ENCODE measurements at regions not wholly inside any gene's neighbourhood (a gene's known extent, or its start where the extent isn't known, plus 50 kb on each side); places are given as distances from the start of the nearest gene placed in this dataset.

DNA sequence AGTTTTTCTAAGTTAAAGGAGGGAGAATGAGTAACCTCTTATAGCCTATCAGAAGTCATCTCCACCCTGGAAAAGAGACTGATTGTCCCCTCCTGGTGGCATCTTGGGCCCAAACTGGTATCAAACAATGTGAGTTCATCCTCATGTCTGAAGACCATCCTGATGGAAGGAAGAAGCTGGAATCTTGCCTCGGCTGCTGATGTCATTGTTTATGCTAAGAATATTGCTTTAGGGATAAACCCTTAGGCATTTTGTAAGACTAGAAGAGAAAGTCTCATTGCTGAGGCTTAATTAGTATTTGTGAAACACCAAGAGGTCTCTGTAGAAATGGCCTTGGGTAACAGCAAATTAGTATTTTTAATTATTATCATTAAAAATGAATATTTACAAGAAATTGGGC, 65.7 kb upstream of the KCNN2 start:
- no peak for DNase-seq

- no peak for DNase-seq
Measured at GRCh38 chr5:114297915-114298314, 64.0 kb upstream of the KCNN2 start.

DNA sequence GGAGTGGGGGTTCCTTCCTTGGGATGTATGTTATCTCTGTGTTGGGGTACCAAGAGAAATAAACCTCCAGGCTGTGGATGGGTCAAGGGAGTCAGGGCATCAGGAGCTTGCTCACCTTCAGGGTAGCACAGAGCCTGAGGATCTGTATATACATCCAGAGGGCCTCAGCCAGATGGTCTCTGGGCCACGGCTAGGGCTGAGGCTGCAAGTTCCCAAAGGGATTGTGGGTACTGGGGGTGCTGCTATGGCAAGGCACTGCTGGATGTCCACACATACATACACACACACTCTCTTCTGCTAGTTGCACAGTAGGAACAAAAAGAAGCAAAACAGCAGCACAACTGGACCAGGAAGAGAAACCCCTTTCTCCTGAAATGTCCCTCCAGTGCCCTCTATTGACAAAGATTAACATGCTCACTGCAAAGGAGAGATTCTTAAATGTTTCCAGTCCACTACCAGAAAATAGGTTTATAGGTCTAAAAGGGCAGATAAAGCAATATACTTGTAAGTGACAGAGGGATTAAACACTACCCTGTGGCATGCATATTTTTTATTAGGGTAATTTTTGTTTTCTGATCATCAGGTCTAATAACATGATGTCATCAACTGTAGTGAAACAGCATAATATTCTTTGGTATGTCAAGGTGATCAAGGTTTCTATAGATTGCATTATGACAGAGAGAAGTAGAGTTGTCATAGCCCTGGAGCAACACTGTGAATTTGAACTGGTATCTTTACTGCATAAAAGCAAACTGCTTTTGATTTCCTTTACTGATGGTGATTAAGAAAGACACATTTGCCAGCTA, 56.3 kb upstream of the KCNN2 start:
- no peak for DNase-seq

DNA sequence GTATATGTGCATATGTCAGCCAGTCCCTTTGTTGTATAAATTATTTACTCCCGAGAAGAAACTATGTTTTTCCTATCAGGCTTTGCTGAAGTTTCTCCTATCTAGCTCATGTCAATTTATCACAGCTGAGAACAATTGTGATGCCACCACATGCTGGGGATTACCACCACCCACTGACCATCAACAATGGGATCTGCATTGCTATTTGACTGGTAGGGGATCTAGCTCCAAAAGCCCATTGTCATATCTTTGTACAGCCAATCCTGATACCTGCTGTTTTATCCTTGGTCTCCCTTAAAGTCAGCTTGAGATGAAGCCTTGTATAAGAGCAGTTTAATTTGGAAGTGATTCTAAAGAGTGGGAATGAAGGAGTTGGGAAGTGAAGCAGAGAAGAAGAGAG, 53.9 kb upstream of the KCNN2 start:
- DNase-seq: no peak

GRCh38 chr5:114308508-114308907, 53.4 kb upstream of the KCNN2 start:
- DNase-seq: no peak

DNA sequence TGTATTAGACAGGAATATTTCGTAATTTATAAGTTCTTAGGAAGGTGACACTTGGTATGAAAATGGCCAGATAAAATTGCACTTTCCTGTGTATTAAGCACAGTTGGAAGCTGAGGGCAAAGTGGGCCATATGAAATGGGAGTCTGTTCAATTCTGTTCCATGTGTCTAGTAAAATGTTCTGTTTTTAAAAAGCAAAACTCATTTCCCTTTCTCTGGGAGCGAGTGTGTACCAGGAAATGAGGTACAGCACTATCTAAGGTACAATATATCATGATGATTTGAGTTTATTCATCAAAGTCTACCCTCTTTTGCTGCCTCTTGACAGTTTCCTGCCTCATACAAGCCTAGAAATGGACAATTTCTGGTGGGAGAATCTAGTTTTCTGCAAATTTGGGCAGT, 51.2 kb upstream of the KCNN2 start:
- no peak for DNase-seq

DNA sequence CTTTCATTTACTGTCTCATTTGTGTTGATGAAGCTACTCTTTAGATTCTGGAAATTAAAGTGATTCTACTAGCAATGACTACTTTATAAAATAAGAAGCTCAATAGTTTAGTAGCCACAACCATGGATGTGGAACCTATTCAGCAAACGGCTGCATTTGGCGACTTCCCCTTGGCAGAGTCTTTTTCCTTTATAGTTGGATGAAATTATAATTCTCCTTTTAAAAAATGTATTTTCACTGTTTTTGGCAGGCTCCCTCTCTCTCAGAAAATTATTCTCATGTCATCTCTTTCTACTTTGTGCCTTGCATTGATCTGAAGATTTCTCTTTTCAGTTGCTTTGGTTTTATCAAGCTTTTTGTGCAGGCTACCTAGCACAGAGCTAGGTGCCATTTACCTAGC, 50.6 kb upstream of the KCNN2 start:
- no peak for DNase-seq

DNA sequence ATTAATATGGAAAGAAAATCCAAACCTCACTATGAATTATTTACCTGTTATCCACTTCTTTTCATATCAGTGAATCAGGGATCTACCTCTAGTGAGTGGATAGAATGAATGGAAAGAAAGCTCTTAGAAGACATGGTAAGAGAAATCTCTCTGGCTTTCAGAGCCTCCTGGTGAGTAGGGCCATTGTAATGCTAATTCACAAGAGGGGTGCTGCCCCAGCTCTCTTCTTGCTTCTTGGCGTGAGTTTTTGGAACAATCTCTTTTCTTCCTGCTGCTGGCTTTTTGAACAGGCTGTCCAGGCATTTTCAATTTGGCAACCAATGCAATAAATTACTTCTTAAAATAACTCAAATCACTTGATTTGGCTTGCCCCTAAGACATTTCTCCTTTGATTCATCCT, 49.9 kb upstream of the KCNN2 start:
- DNase-seq: no peak
